Upper lobe of left lung (tissue), 6 donors: ENCODE measurements at regions not wholly inside any gene's neighbourhood (a gene's known extent, or its start where the extent isn't known, plus 50 kb on each side); places are given as distances from the start of the nearest gene placed in this dataset.

Experiments used
- ATAC-seq, 2 donors: fragments of 200-7000 bp; cut with Tn5 transposase; one replicate each; pipeline ENCODE4 v1.9.1; 2022; ENCODE audit warnings: mild to moderate bottlenecking in 2 of 2, moderate library complexity in 2 of 2; ENCODE audit not compliant: low FRiP score in 2 of 2
- DNase-seq, 2 donors: peaks; one replicate each; pipeline ENCODE4 v3.0.0-alpha.2; 2019 to 2020
- H3K27ac ChIP-seq, 4 donors: fragments of 200-600 bp; sonication (generic); one replicate each; pipeline ENCODE4 v1.5.1; 2016 to 2019
- H3K27me3 ChIP-seq, 4 donors: fragments of 200-600 bp; sonication (generic); one replicate each; pipeline ENCODE4 v1.5.1; 2017 to 2019
- H3K36me3 ChIP-seq, 4 donors: fragments of 200-600 bp; sonication (generic); one replicate each; pipeline ENCODE4 v1.5.1; 2016 to 2019
- H3K4me1 ChIP-seq, 4 donors: fragments of 200-600 bp; sonication (generic); one replicate each; pipeline ENCODE4 v1.5.1; 2018 to 2019
- H3K4me3 ChIP-seq, 4 donors: fragments of 200-600 bp; sonication (generic); one replicate each; pipeline ENCODE4 v1.5.1; 2017 to 2019; ENCODE audit warnings: mild to moderate bottlenecking in 2 of 4, moderate library complexity in 1 of 4
- H3K9me3 ChIP-seq, 4 donors: fragments of 200-600 bp; sonication (generic); one replicate each; pipeline ENCODE4 v1.5.1; 2018 to 2019
- EP300 ChIP-seq, 4 donors: sonication (generic); formaldehyde crosslinking; IDR thresholded peaks; one replicate each; pipeline ENCODE4 v1.5.1; 2017; ENCODE audit warnings: antibody characterized with exemption in 4 of 4, control low read depth in 2 of 4
- POLR2A ChIP-seq, 4 donors: fragments of 450-650 bp; IDR thresholded peaks; one replicate each; pipeline ENCODE4 v1.5.1; 2016 to 2017; ENCODE audit warnings: antibody characterized with exemption in 4 of 4, mild to moderate bottlenecking in 2 of 4
- POLR2AphosphoS5 ChIP-seq, 2 donors: sonication (generic); formaldehyde crosslinking; IDR thresholded peaks; one replicate each; pipeline ENCODE4 v1.5.1; 2017; ENCODE audit warnings: antibody characterized with exemption in 2 of 2
- WGBS, 2 donors: methylation state at CpG; one replicate each; pipeline ENCODE4 v1.1.5; 2017 to 2018; 5-methylcytosine and 5-hydroxymethylcytosine counted together
- TF ChIP-seq, protein P1 (sequence below), 6 experiments: fragments of 450-650 bp in 4 of 6; fragments of 200-600 bp in 2 of 6; sonication (generic) in 2 of 6; IDR thresholded peaks; one replicate each; pipeline ENCODE4 v1.5.1; 2016 to 2019; ENCODE audit warnings: antibody characterized with exemption in 6 of 6
- donor health status: DM: no; HTN: no; CAD: no; lungs with moderate emphysema.
- donor health status: DM: no; HTN: yes; CAD: no; lungs with severe emphysema.

- DNase-seq (no peak), ATAC-seq (no peak)
- no peak for TF ChIP-seq POLR2A (IDR thresholded peaks at IDR 0.05)
- no peak for TF ChIP-seq EP300 (IDR thresholded peaks at IDR 0.05)
- TF ChIP-seq POLR2AphosphoS5 (IDR thresholded peaks at IDR 0.05), result no peak
- TF ChIP-seq, protein P1, sequence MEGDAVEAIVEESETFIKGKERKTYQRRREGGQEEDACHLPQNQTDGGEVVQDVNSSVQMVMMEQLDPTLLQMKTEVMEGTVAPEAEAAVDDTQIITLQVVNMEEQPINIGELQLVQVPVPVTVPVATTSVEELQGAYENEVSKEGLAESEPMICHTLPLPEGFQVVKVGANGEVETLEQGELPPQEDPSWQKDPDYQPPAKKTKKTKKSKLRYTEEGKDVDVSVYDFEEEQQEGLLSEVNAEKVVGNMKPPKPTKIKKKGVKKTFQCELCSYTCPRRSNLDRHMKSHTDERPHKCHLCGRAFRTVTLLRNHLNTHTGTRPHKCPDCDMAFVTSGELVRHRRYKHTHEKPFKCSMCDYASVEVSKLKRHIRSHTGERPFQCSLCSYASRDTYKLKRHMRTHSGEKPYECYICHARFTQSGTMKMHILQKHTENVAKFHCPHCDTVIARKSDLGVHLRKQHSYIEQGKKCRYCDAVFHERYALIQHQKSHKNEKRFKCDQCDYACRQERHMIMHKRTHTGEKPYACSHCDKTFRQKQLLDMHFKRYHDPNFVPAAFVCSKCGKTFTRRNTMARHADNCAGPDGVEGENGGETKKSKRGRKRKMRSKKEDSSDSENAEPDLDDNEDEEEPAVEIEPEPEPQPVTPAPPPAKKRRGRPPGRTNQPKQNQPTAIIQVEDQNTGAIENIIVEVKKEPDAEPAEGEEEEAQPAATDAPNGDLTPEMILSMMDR (IDR thresholded peaks at IDR 0.05), result no peak
- Histone ChIP-seq H3K36me3 (no peaks in the 10 kb centered on the region), H3K27me3 (no peaks in the 10 kb centered on the region), H3K27ac (no peak overlapping the region), H3K4me3 (no peak overlapping the region), H3K4me1 (no peaks in the 10 kb centered on the region), H3K9me3 (no peaks in the 10 kb centered on the region)
- WGBS, 2 donors, result 89 to 98% methylated on average over 4 of the region's 4 CpGs
These were observed 62.7 kb downstream of the CYCS start for GRCh38 chr7:25062380-25062779.

DNA sequence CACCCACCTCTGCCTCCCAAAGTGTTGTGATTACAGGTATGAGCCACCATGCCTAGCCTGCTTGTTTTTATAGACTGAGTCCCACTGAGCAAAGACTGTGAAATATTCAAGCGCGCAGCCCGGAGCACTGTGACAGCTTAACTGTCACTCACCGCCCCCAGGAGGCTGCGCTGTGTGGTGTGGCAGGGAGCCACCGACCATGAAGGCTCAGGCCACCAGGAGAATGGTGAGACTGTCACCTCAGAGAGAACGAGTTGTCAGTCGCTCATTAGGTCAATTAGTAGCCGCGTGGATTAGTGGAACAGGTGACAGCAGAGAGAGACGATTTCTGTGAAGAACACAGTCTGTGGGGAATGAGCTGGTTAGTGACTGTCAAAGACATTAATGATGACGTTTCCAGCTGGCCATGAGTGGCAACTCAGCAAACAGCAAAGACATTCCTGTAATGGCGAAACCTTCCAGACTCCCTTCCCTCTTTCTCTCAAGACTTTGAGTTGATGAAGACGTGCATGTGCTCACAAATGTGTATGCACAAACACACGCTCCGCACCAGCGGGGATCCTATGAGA lies 64.5 kb downstream of the CYCS start:
- no peaks in the 10 kb centered on the region for H3K27me3 ChIP-seq
- 82 to 84% methylated on average over 17 of the region's 17 CpGs for WGBS, 2 donors
- TF ChIP-seq, protein P1 (IDR thresholded peaks at IDR 0.05), result no peak
- TF ChIP-seq POLR2A (IDR thresholded peaks at IDR 0.05), result no peak
- TF ChIP-seq POLR2AphosphoS5 (IDR thresholded peaks at IDR 0.05), result no peak
- TF ChIP-seq EP300 (IDR thresholded peaks at IDR 0.05), result no peak

DNA sequence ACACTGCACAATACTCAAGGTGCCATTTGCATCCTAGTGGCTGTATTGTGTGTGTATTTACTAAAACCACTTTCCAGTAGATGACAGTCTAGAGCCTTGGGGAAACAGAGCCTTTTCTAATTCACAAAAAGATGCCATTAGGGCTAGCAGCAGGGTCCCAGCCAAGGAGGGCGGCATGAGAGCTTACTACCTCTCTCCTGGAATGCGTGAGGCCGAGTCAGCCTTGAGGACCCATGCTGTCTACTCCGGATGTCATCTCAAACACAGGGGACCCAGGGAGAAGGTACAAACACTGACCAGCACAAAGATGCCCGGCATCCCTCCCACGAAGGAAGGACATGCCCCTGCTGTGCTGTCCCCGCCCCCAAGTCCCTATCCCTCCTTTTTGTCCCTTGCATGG lies 65.5 kb downstream of the CYCS start:
- H3K4me3 ChIP-seq, result no peak overlapping the region
- no peak for ATAC-seq
- no peak for DNase-seq
- 85 to 92% methylated on average over 5 to 7 of the region's 7 CpGs for WGBS, 2 donors
- H3K36me3 ChIP-seq, result no peaks in the 10 kb centered on the region
- no peaks in the 10 kb centered on the region for H3K4me1 ChIP-seq
- no peak overlapping the region for H3K27ac ChIP-seq
- H3K9me3 ChIP-seq, result no peaks in the 10 kb centered on the region
- TF ChIP-seq POLR2A (IDR thresholded peaks at IDR 0.05) (no peak), POLR2AphosphoS5 (IDR thresholded peaks at IDR 0.05) (no peak), EP300 (IDR thresholded peaks at IDR 0.05) (no peak)
- TF ChIP-seq, protein P1 (IDR thresholded peaks at IDR 0.05), result no peak
- H3K27me3 ChIP-seq, result no peaks in the 10 kb centered on the region

More for the DNA sequence above, 64.5 kb downstream of the CYCS start:
- no peak overlapping the region for H3K27ac ChIP-seq
- no peaks in the 10 kb centered on the region for H3K9me3 ChIP-seq
- no peak for ATAC-seq
- no peaks in the 10 kb centered on the region for H3K4me1 ChIP-seq
- DNase-seq, result peak in 1 of 2 donors; percentile 30
- no peaks in the 10 kb centered on the region for H3K36me3 ChIP-seq
- no peak overlapping the region for H3K4me3 ChIP-seq

DNA sequence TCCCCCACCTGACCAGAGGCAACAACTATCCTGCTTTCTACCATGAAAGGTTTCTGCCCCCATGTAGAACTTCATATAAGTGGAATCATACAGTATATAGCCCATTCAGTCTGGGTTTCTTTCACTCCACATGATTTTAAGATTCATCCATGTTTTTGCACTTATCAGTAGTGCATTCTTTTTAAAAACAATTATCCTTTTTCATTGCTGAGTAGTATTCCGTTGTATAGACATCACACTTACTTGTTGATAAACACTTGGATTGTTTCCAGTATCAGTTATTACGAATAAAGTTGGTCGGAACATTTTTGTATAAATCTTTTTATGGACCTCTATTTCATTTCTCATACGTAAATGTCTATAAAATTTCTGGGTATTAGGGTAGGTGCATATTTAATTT lies 68.7 kb downstream of the CYCS start:
- DNase-seq (no peak), ATAC-seq (no peak)
- no peaks in the 10 kb centered on the region for H3K9me3 ChIP-seq
- no peak overlapping the region for H3K4me3 ChIP-seq
- H3K4me1 ChIP-seq, result no peaks in the 10 kb centered on the region
- H3K27ac ChIP-seq, result no peak overlapping the region
- H3K27me3 ChIP-seq, result no peaks in the 10 kb centered on the region
- WGBS, 2 donors, result 80 to 98% methylated on average over 4 of the region's 4 CpGs
- TF ChIP-seq, protein P1 (IDR thresholded peaks at IDR 0.05), result no peak
- TF ChIP-seq EP300 (IDR thresholded peaks at IDR 0.05) (no peak), POLR2A (IDR thresholded peaks at IDR 0.05) (no peak), POLR2AphosphoS5 (IDR thresholded peaks at IDR 0.05) (no peak)
- no peaks in the 10 kb centered on the region for H3K36me3 ChIP-seq

DNA sequence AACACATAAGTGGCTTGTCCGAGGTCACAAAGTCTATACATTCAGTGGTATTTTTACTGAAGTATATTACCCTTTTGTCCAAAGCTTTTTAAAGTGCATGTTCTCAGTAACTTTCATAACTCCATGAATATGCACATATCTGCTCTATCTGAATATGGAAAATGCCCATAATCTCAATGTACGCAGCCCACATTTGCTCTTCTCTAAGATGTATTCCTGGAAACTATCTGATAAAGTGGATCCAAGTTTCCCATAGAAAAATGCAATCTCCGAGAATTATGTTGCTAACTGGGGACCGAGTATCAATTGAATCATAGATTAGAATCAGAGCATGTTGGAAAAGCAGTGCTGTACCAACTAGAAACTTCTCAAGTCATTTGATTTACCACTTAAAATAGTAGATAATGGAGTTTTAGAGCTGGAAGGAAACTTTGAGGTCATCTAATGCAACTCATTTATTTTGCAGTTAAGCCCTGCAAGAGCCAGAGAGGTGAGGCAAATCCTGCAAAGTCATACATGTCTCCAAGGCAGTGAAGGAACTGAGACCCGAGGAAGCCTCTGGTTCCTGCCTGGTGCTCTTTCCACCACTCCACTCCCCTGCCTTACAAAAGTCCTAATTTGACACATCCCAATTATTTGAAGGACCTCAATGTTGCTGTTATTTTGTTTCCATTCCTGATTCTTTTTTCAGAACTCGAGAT lies 69.4 kb downstream of the CYCS start:
- 83 to 84% methylated on average over 6 of the region's 6 CpGs for WGBS, 2 donors
- H3K36me3 ChIP-seq, result no peaks in the 10 kb centered on the region
- ATAC-seq (no peak), DNase-seq (no peak)
- TF ChIP-seq EP300 (IDR thresholded peaks at IDR 0.05) (no peak), POLR2AphosphoS5 (IDR thresholded peaks at IDR 0.05) (no peak), POLR2A (IDR thresholded peaks at IDR 0.05) (no peak)
- TF ChIP-seq, protein P1 (IDR thresholded peaks at IDR 0.05), result no peak
- no peaks in the 10 kb centered on the region for H3K9me3 ChIP-seq
- H3K27me3 ChIP-seq, result no peaks in the 10 kb centered on the region
- no peak overlapping the region for H3K27ac ChIP-seq
- no peak overlapping the region for H3K4me3 ChIP-seq
- no peaks in the 10 kb centered on the region for H3K4me1 ChIP-seq
